Stomach (tissue), 8 donors: ENCODE measurements at regions not wholly inside any gene's neighbourhood (a gene's known extent, or its start where the extent isn't known, plus 50 kb on each side); places are given as distances from the start of the nearest gene placed in this dataset.
A peak's percentile ranks its signal among the peaks of the same experiment; 100 is the strongest.

ENCODE experiments used
- DNase-seq, 2 donors: peaks; one replicate each; pipeline versions ENCODE4 v3.0.0 to v3.0.0-alpha.2; 2013 to 2019
- H3K27ac ChIP-seq, 5 donors: fragments of 200-600 bp in 4 of 5; sonication (generic) in 4 of 5; one replicate each; pipeline ENCODE4 v1.5.1; 2013 to 2019; ENCODE audit warnings: mild to moderate bottlenecking in 1 of 5, moderate library complexity in 1 of 5
- H3K27me3 ChIP-seq, 3 donors: fragments of 200-600 bp; sonication (generic); one replicate each; pipeline ENCODE4 v1.5.1; 2017 to 2019; ENCODE audit warnings: mixed run types in 1 of 3
- H3K36me3 ChIP-seq, 4 donors: fragments of 200-600 bp; sonication (generic); 1 replicate in 3 of 4; 2 replicates in 1 of 4; pipeline ENCODE4 v1.5.1; 2016 to 2019
- H3K4me1 ChIP-seq, 4 donors: fragments of 200-600 bp; sonication (generic); one replicate each; pipeline ENCODE4 v1.5.1; 2016 to 2019
- H3K4me3 ChIP-seq, 4 donors: fragments of 200-600 bp; sonication (generic) in 3 of 4; one replicate each; pipeline ENCODE4 v1.5.1; 2016 to 2019; ENCODE audit warnings: mild to moderate bottlenecking in 1 of 4
- H3K9me3 ChIP-seq, 4 donors: fragments of 200-600 bp; sonication (generic); one replicate each; pipeline ENCODE4 v1.5.1; 2016 to 2019
- CTCF ChIP-seq, 7 experiments: fragments of 450-650 bp in 4 of 7; fragments of 200-600 bp in 3 of 7; sonication (generic) in 3 of 7; IDR thresholded peaks; one replicate each; pipeline ENCODE4 v1.5.1; 2016 to 2019; ENCODE audit warnings: antibody characterized with exemption in 7 of 7, control low read depth in 2 of 7, mild to moderate bottlenecking in 1 of 7
- EP300 ChIP-seq: sonication (generic); formaldehyde crosslinking; IDR thresholded peaks from one replicate; pipeline ENCODE4 v1.6.1; 2017; ENCODE audit warnings: antibody characterized with exemption
- POLR2A ChIP-seq, 4 donors: fragments of 450-650 bp; IDR thresholded peaks; one replicate each; pipeline ENCODE4 v1.6.1; 2016; ENCODE audit warnings: antibody characterized with exemption in 4 of 4, control low read depth in 2 of 4, mild to moderate bottlenecking in 1 of 4, moderate library complexity in 1 of 4
- POLR2AphosphoS5 ChIP-seq, 3 donors: sonication (generic); formaldehyde crosslinking; IDR thresholded peaks; one replicate each; pipeline ENCODE4 v1.6.1; 2016; ENCODE audit warnings: antibody characterized with exemption in 3 of 3
- WGBS, 5 donors: extraction: QIAGEN DNeasy Blood & Tissue Kit in 3 of 5; methylation state at CpG; one replicate each; pipeline versions ENCODE4 v1.1.5 to v1.1.7; 2013 to 2018; 5-methylcytosine and 5-hydroxymethylcytosine counted together
- intact Hi-C: fragments of 100-400 bp; cut with DNase I; formaldehyde crosslinking; loops from one replicate; pipeline ENCODE4 v1.15.1; 2023; ENCODE audit warnings: low total_unique reads
- donor health status: healthy with polysubstance abuse.
- donor health status: Bipolar disorder and iron deficiency.
- donor health status: healthy.

DNA sequence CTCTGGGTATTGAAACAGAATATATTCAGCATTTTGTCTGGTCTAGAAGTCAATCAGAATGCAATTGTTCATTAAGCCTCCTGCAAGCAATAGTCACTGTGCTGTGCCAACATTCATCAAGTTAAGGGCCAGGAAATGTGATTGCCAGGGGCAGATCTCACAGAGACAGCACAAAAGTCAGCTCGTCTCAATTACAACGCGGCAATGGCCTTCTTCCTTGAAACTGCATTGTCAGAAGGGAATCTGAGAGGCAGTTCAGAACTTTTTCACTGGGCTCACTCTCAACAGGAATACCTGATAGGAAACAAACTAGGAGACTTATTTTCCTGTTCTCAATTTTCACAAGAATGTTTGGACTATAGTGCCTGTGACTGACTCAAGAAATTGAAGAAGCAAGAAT is 131.1 kb upstream of the NR3C2 start:
- TF ChIP-seq POLR2AphosphoS5 (IDR thresholded peaks at IDR 0.05) (no peak), CTCF (IDR thresholded peaks at IDR 0.05) (no peak), POLR2A (IDR thresholded peaks at IDR 0.05) (no peak), EP300 (no peak)
- Histone ChIP-seq H3K27me3 (no peaks in the 10 kb centered on the region), H3K4me3 (no peak overlapping the region), H3K36me3 (no peaks in the 10 kb centered on the region), H3K4me1 (no peaks in the 10 kb centered on the region), H3K9me3 (peaks cover 0 to 19% (median 0%) of the 10 kb centered on the region in 4 donors), H3K27ac (no peak overlapping the region)
- intact Hi-C loops, result no loop called here
- DNase-seq, result no peak
- 51 to 71% (median 67%) methylated on average over 3 of the region's 3 CpGs for WGBS, 5 donors

GRCh38 chr4:148565801-148566200 is 123.6 kb upstream of the NR3C2 start:
- H3K9me3 ChIP-seq, result peaks cover 0 to 15% (median 0%) of the 10 kb centered on the region in 4 donors
- H3K27me3 ChIP-seq, result no peaks in the 10 kb centered on the region
- H3K36me3 ChIP-seq, result no peaks in the 10 kb centered on the region
- DNase-seq, result peak; percentile 16 to 41
- H3K4me3 ChIP-seq, result no peak overlapping the region
- no peaks in the 10 kb centered on the region for H3K4me1 ChIP-seq
- no peak overlapping the region for H3K27ac ChIP-seq
- intact Hi-C loops, result no loop called here
- TF ChIP-seq POLR2A (IDR thresholded peaks at IDR 0.05) (no peak), POLR2AphosphoS5 (IDR thresholded peaks at IDR 0.05) (no peak), EP300 (no peak), CTCF (IDR thresholded peaks at IDR 0.05) (no peak)

DNA sequence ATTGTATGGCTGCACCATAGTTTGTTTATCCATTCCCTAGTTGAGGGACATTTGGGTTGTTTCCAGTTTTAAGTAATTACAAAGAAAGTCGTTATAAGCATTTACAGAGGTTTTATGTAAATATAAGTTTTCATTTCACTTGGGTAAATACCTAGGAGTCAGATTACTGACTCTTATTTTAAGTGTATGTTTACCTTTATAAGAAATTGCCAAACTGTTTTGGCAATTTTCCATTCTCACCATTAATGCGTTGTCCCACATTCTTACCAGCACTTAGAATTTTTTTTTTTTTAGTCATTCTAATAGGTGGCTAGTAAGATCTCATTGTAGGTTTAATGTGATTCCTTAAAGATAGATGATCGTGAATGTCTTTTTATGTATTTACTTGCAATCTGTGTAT is 121.5 kb upstream of the NR3C2 start:
- Histone ChIP-seq H3K27me3 (no peaks in the 10 kb centered on the region), H3K9me3 (no peaks in the 10 kb centered on the region), H3K27ac (no peak overlapping the region), H3K4me3 (no peak overlapping the region), H3K36me3 (no peaks in the 10 kb centered on the region), H3K4me1 (no peaks in the 10 kb centered on the region)
- no peak for DNase-seq
- intact Hi-C loops, result no loop called here
- WGBS, 5 donors, result 24 to 41% (median 31%) methylated on average over 3 of the region's 3 CpGs
- TF ChIP-seq POLR2AphosphoS5 (IDR thresholded peaks at IDR 0.05) (no peak), POLR2A (IDR thresholded peaks at IDR 0.05) (no peak), EP300 (no peak), CTCF (IDR thresholded peaks at IDR 0.05) (no peak)

DNA sequence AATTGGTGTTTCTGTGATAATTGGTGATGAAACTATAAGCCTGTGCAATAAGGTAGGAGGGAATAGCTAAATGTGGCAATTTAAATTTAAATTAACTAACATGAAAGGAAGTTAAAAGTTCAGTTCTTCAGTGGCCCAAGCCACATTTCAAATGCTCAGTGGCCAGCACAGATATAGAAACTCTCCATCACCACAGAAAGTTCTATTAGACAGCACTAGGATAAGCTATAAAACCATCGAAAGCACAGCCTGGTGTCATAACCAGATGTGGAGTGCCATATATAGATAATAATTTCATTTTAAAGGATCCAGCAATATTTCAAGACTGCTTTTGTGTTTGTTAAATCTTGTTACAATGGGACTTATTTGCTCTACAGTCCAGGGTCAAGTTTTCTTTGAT is 119.3 kb upstream of the NR3C2 start:
- no peaks in the 10 kb centered on the region for H3K27me3 ChIP-seq
- no peaks in the 10 kb centered on the region for H3K4me1 ChIP-seq
- DNase-seq, result no peak
- no peak overlapping the region for H3K27ac ChIP-seq
- no peaks in the 10 kb centered on the region for H3K9me3 ChIP-seq
- H3K36me3 ChIP-seq, result no peaks in the 10 kb centered on the region
- H3K4me3 ChIP-seq, result no peak overlapping the region
- TF ChIP-seq POLR2A (IDR thresholded peaks at IDR 0.05), result no peak
- intact Hi-C loops, result no loop called here
- 38 to 69% (median 58%) methylated on average over 1 of the region's 1 CpG for WGBS, 5 donors

- Histone ChIP-seq H3K36me3 (no peaks in the 10 kb centered on the region), H3K27me3 (no peaks in the 10 kb centered on the region), H3K4me3 (no peak overlapping the region), H3K4me1 (no peaks in the 10 kb centered on the region), H3K9me3 (no peaks in the 10 kb centered on the region), H3K27ac (no peak overlapping the region)
- TF ChIP-seq CTCF (IDR thresholded peaks at IDR 0.05) (no peak), POLR2A (IDR thresholded peaks at IDR 0.05) (no peak), EP300 (no peak), POLR2AphosphoS5 (IDR thresholded peaks at IDR 0.05) (no peak)
- WGBS, 5 donors, result 89 to 92% (median 91%) methylated on average over 3 of the region's 3 CpGs
- no peak for DNase-seq
- intact Hi-C loops, result no loop called here
Observed at GRCh38 chr4:148557793-148558192, 115.6 kb upstream of the NR3C2 start.
